Stimulated activated CD4-positive, alpha-beta T cell treated with anti-CD3 and anti-CD28 coated beads, Interleukin-4, amount 100 ng/mL, for 48 hours (primary cell): ENCODE measurements at regions not wholly inside any gene's neighbourhood (a gene's known extent, or its start where the extent isn't known, plus 50 kb on each side); places are given as distances from the start of the nearest gene placed in this dataset.
"Not testable (repeated sequence)": the region's sequence is repeated elsewhere in the genome, so short reads cannot be mapped to it uniquely, and the experiment has no call there.

Experiments used
- DNase-seq, 2 donors: peaks; one replicate each; pipeline ENCODE4 v3.0.0-alpha.2; 2020; ENCODE audit warnings: low read depth in 2 of 2

DNA sequence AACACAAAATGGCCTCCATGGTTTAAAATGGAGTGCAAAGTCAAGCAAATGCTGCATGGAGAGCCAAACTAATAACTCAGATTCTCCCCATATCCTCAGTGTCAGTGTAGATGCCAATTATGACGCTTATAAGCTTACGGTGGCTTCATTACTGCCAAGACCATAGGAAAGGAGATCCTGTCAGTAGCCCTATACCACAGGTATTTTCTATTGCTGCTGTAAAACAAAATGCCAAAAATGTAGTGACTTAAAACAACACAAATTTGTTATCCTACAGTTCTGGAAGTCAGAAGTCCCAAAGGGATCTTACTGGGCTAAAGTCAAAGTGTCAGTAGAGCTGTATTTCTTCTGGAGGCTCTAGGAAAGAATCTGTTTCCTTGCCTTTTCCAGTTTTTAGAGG lies 149.8 kb upstream of the GBE1 start:
- no peak for DNase-seq

DNA sequence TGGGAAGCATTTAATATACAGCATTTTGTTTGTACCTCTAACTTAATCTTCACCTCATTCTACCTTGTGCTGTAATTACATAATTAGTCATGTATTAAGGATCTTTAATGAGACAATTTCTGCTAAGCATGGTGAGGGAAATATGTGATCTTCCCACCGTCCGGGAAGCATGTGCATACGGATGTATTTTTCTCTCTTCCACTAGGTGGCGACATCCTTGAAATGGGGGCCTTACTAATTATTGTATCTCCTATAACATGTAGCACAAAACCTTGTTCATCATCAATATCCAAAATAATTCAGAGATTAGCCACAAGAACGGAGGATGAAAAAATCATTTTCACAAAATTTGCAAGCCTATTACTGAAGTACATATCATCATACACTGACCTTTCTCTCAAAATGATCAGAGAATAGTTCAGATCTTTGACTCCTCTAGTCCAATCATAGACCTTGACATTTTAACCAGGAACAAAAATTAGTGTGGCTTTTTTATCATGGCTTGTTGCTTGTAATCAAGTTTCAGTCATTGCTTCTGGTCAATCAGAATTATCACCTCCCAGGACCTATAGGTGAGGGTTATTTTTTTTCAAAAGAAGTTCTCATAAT lies 148.9 kb upstream of the GBE1 start:
- DNase-seq = no peak

- no peak for DNase-seq
These were observed 148.4 kb upstream of the GBE1 start for GRCh38 chr3:81909796-81910195.

GRCh38 chr3:81908561-81908960 lies 147.1 kb upstream of the GBE1 start:
- DNase-seq = no peak

DNA sequence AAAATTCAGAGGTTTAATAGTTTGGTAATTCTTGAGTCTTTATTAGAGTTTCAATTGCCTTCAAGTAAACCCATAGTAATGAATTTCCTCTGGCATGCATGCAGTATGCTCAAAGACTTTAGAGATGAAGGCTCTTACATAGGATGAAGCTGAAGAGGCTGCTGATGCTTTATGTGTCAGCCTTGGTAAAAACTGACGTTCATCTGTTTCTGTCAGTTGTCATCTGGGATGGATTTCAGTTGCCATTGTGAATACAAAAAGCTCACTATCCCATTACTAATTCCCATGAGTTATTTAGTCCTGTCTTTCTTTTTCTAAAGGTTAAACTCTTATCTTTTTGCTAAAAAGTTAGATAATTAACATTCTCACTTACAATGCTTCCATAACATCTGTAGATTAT lies 136.9 kb upstream of the GBE1 start:
- no peak for DNase-seq

DNA sequence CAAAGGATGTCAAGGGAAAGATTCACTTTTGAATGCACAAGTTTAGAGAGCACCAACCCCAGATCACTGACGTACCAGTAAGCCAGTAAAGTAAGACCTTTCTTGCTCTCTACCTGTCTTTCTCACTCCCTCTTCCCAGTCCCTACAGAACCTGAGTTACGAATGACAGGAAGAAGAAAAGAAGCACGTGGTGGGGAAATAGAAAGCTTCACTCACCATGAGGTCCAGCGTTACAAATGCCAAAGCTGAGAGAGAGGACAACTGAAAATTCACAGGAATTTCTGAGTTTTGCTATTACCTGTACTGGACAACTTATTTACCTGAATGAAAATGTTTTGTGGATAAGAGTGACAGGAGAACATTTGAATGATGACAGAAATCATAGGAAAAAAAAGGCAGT lies 133.2 kb upstream of the GBE1 start:
- no peak for DNase-seq

DNA sequence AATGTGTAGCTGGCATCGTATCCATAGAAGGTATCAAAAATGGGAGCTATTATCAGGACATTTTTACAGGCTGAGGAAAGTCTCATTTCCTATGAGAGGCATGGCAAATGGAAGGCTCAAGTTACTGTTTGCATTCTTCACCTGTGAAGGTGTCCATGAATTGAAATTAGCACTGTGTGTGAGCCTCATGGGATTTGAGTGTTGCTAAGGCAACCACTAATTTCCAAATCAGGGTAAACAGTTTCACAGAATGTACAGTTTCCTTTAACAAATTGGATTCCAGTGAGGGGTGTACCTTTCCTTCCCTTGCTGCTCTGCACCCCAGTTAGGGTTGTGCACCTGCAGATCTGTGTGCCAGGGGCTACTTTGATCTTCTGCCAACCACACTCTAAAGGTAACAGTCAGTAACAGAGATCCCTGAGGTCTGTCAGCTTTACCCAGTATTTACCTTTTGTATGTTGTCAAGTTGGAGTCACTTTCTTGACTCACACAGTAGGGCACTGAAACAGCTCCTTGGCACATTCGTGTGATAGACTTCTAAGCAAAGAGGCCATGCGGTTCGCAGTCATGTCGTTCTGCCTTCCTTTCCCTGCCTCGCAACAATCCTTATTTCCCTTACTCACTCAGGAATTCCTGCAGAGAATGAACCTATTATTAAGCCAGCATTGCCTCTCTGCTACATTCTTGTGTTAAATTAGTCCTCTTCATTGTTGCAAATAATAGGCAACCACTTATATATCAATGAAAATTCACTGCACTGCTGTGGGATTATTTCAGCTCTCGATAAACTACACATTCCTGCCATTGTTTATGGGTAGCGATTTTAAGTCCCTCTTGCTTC lies 129.8 kb upstream of the GBE1 start:
- DNase-seq = no peak

DNA sequence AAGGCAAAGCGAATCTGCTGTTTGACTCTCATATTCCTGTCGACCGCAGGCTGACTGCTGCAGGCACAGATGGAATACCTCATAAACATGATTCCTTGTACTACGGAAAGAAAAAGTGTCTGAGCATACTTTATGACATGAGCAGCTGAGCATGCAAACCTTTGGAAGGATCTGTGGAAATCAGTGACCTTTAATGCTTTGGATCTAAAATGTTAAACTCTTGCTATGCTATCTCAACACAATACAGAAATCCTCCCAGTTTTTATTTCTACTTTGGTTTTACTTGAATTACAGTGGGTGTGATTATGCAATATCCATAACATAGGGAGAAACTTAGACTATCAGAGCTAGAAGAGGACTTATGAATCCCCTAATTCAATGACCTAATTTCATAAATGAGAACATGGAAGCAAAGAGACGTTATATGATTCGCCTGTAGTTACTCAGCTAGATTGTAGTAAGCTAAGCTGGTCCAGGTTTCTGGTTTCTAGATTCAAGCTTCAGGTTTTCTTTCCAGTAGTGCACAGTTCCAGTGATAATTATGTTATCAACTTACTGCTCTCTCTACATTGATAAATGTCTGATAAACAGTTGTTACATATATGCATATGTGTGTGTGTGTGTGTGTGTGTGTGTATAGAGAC lies 127.6 kb upstream of the GBE1 start:
- no peak for DNase-seq

DNA sequence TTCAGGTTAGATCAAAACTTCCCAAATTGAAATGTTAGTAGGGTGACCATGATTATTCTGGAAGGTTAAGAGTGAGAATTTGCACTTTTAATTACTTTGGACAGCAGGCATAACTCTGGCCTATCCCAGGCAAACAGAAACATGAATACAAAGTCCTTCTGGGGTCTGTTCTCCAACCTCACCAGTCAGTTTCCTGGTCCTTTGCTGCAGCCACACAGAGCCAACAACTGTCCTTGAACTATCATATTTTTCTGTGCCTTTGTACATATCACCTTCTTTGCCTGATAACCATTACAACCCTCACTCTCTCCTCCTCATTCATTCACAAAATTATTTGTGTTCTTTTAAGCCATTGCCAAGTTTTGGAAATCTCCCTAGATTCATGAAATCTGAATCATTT lies 126.0 kb upstream of the GBE1 start:
- DNase-seq = no peak

DNA sequence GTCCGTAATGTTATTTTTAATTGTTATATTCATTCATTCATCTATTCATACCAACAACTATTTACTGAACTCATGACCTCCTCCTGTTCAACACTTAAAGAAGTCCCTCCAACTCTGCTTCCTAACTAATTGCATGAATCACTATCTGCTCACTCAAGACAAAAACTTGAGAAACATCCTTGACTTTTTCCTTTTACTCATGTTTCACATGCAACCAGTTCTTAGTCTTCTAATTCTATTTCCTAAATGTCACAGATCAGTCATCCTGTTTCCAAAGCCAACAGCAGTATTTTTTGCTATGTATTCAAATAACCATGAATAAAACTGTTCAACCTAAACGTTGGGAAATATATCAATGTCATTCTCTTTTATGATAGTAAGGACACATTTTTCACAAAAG lies 124.6 kb upstream of the GBE1 start:
- no peak for DNase-seq

DNA sequence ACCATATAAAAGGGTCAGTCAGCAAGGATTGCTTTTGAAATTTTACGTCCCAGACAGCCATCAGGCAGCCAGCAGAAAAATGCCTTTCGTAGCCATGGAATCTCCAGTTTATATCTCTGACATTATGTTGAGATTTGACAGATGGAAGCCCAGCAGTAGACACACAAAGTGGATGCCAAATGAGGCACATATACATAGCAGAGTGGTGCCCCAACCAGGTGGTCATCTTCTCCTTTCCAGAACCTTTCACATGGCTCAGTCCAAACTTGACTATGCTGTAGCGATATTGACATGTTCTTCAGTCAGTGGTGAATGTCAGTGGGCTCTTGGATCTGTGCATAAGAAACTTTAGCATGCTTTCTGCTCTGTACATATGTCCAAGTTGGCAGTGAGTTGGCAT lies 123.3 kb upstream of the GBE1 start:
- no peak for DNase-seq

- DNase-seq = no peak
These were observed 115.4 kb upstream of the GBE1 start for GRCh38 chr3:81876826-81877225.

- DNase-seq = no peak
These were observed 113.3 kb upstream of the GBE1 start for GRCh38 chr3:81874738-81875137.

DNA sequence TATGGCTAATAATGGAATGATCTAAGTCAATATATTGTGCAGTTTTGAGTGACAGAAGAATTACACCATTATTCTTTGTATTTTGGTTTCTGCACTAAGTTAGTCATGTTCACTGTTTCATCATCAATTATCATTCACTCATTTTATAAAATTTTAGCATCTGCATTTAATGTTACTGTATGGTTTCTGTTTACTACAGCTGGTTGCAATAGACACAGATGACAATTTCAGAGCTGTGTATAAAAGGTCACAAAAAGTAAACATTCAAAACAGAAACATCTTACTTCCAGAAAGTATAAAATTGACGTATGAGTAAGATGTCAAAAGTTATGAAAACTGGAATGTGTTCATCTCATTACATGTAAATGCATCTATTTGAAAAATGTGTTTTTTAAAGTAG lies 111.1 kb upstream of the GBE1 start:
- DNase-seq = no peak

- no peak for DNase-seq
These were observed 110.1 kb upstream of the GBE1 start for GRCh38 chr3:81871358-81872155.

DNA sequence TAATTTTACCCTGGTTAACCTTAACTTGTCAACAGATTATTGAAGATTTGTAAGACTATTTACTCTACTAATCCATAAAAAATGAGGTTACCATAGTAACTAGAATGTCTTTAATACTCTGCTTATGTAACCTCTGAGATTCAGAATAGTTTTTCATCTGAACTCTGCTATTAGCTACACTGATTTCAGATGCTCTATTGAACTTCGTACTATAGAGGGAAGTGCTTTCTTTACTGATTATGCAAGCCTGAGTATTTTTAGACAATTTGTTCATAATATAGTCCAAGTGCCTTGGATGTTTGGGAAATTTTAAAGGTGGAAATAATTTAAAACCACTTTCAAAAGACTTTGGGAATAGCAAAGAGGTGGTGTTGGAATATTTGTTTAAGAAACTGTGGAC lies 107.9 kb upstream of the GBE1 start:
- DNase-seq = no peak

GRCh38 chr3:81868597-81868996 lies 107.2 kb upstream of the GBE1 start:
- no peak for DNase-seq

DNA sequence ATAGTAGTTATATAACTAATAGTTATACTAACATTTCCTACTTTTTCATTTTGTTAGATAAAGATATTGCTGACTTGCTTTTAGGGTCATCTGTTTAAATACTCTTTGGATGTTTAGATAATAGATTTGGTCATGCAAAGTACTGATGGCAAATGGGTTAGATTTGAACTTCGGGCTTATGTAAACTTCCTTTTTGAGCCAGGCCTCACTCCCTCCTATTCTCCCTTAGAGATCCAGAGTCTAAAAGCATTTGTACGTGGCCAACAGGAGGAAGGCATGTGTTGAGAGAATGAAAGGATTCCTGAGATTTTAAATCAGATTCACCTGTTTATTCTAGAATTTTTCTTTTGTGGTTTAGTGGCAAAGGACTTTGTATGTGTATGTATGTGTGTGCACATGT lies 106.4 kb upstream of the GBE1 start:
- no peak for DNase-seq

DNA sequence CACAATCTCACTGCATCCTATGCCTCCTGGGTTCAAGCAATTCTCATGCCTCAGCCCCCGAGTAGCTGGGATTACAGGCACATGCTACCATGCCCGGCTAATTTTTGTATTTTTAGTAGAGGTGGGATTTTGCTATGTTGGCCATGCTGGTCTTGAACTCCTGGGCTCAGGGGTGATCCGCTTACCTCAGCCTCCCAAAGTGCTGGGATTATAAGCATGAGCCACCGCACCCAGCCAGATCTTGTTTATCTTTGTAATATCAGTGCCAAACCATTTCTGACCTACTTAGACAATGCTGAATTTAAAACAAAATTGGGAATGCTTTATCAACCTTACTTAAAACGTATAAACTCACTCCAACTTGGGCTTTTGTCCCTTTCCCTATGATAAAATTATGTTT lies 103.7 kb upstream of the GBE1 start:
- not testable (repeated sequence) for DNase-seq

GRCh38 chr3:81864272-81864671 lies 102.8 kb upstream of the GBE1 start:
- no peak for DNase-seq

- DNase-seq = no peak
These were observed 102.3 kb upstream of the GBE1 start for GRCh38 chr3:81863756-81864155.

- no peak for DNase-seq
These were observed 100.1 kb upstream of the GBE1 start for GRCh38 chr3:81861593-81861992.
